Kidney (tissue), 13 donors: ENCODE measurements at regions not wholly inside any gene's neighbourhood (a gene's known extent, or its start where the extent isn't known, plus 50 kb on each side); places are given as distances from the start of the nearest gene placed in this dataset.

Experiments used
- DNase-seq, 5 donors: peaks; one replicate each; pipeline ENCODE4 v3.0.0-alpha.2; 2013 to 2020
- FAIRE-seq: peaks from 2 replicates; lab custom pipeline; 2012; peaks lifted over from hg19 to GRCh38; lab: Jason Lieb, UNC
- H3K27ac ChIP-seq, 2 donors: one replicate each; pipeline ENCODE4 v1.7.0; 2013; ENCODE audit warnings: low read depth in 2 of 2, low read length in 2 of 2, inconsistent platforms in 1 of 2
- H3K27me3 ChIP-seq: one replicate; pipeline ENCODE4 v1.7.1; 2013; ENCODE audit warnings: low read length, inconsistent platforms; ENCODE audit not compliant: control insufficient read depth, insufficient read depth
- H3K36me3 ChIP-seq, 3 donors: one replicate each; pipeline versions ENCODE4 v1.7.0 to v1.7.1; 2013; ENCODE audit warnings: low read length in 3 of 3, control low read depth in 1 of 3, inconsistent platforms in 1 of 3; ENCODE audit not compliant: insufficient read depth in 3 of 3, control insufficient read depth in 2 of 3
- H3K4me1 ChIP-seq, 3 donors: one replicate each; pipeline versions ENCODE4 v1.7.0 to v1.7.1; 2013; ENCODE audit warnings: low read length in 3 of 3, inconsistent platforms in 1 of 3, low read depth in 1 of 3; ENCODE audit not compliant: control insufficient read depth in 2 of 3, insufficient read depth in 2 of 3
- H3K4me3 ChIP-seq, 3 donors: one replicate each; pipeline versions ENCODE4 v1.7.0 to v1.8.1; 2013; ENCODE audit warnings: low read length in 3 of 3, control low read depth in 1 of 3, inconsistent platforms in 1 of 3
- H3K9ac ChIP-seq, 3 donors: one replicate each; pipeline versions ENCODE4 v1.7.0 to v1.7.1; 2013; ENCODE audit warnings: low read length in 3 of 3, control low read depth in 1 of 3, inconsistent platforms in 1 of 3
- H3K9me3 ChIP-seq, 3 donors: one replicate each; pipeline versions ENCODE4 v1.7.0 to v1.7.1; 2013; ENCODE audit warnings: low read length in 3 of 3, control low read depth in 1 of 3, inconsistent platforms in 1 of 3; ENCODE audit not compliant: control insufficient read depth in 2 of 3, insufficient read depth in 1 of 3
- CTCF ChIP-seq: IDR thresholded peaks from 3 replicates; pipeline ENCODE4 v1.5.1; 2012; ENCODE audit warnings: mild to moderate bottlenecking, moderate library complexity, borderline replicate concordance; ENCODE audit not compliant: insufficient read depth; ENCODE audit errors: extremely low read depth
- intact Hi-C: fragments of 100-400 bp; cut with DNase I; formaldehyde crosslinking; loops from one replicate; pipeline ENCODE4 v1.11.1; 2022
- donor health status: control.
- donor health status: control.
- donor health status: control.
- donor health status: control.
- donor health status: control.
- donor health status: DM: yes; HTN: yes; CAD: no.
- donor health status: Normal renal cell carcinoma (clear cell type).

GRCh38 chr4:53861856-53862610 lies 202.4 kb downstream of the CHIC2 start:
- no peak overlapping the region for H3K27ac ChIP-seq
- H3K9ac ChIP-seq: no peak overlapping the region
- H3K4me3 ChIP-seq: no peak overlapping the region

GRCh38 chr4:53859305-53859704 lies 205.1 kb downstream of the CHIC2 start:
- no peak for TF ChIP-seq CTCF
- Histone ChIP-seq H3K36me3 (no peaks in the 10 kb centered on the region), H3K27me3 (no peaks in the 10 kb centered on the region), H3K9me3 (no peaks in the 10 kb centered on the region), H3K27ac (no peak overlapping the region), H3K4me3 (no peak overlapping the region), H3K9ac (no peak overlapping the region), H3K4me1 (peaks cover 0 to 2% (median 0%) of the 10 kb centered on the region in 3 donors)
- FAIRE-seq (no peak), DNase-seq (no peak)
- intact Hi-C loops: no loop called here

More at GRCh38 chr4:53861856-53862610, 202.4 kb downstream of the CHIC2 start:
- intact Hi-C loops: no loop called here
- no peak for DNase-seq
- Histone ChIP-seq H3K4me1 (no peaks in the 10 kb centered on the region), H3K9me3 (no peaks in the 10 kb centered on the region), H3K27me3 (no peaks in the 10 kb centered on the region), H3K36me3 (no peaks in the 10 kb centered on the region)
- TF ChIP-seq CTCF: no peak
- FAIRE-seq: no peak

GRCh38 chr4:53858744-53859143 lies 205.7 kb downstream of the CHIC2 start:
- no peaks in the 10 kb centered on the region for H3K9me3 ChIP-seq
- peaks cover 0 to 5% (median 0%) of the 10 kb centered on the region in 3 donors for H3K4me1 ChIP-seq
- no peak overlapping the region for H3K9ac ChIP-seq
- H3K27ac ChIP-seq: no peak overlapping the region
- H3K4me3 ChIP-seq: no peak overlapping the region
- H3K27me3 ChIP-seq: no peaks in the 10 kb centered on the region
- no peak for TF ChIP-seq CTCF
- H3K36me3 ChIP-seq: no peaks in the 10 kb centered on the region
- DNase-seq (no peak), FAIRE-seq (no peak)
- intact Hi-C loops: no loop called here
